Uterus (tissue), 3 donors: ENCODE measurements at regions not wholly inside any gene's neighbourhood (a gene's known extent, or its start where the extent isn't known, plus 50 kb on each side); places are given as distances from the start of the nearest gene placed in this dataset.

Experiments used
- DNase-seq, 2 donors: peaks; one replicate each; pipeline ENCODE4 v3.0.0-alpha.2; 2019 to 2020
- H3K27ac ChIP-seq, 2 donors: fragments of 200-600 bp; sonication (generic); 1 replicate in 1 of 2; 2 replicates in 1 of 2; pipeline ENCODE4 v1.5.1; 2016 to 2018
- H3K27me3 ChIP-seq, 2 donors: fragments of 200-600 bp; sonication (generic); one replicate each; pipeline ENCODE4 v1.5.1; 2018 to 2019; ENCODE audit warnings: control low read depth in 1 of 2
- H3K36me3 ChIP-seq, 2 donors: fragments of 200-600 bp; sonication (generic); one replicate each; pipeline ENCODE4 v1.5.1; 2019; ENCODE audit warnings: control low read depth in 1 of 2
- H3K4me1 ChIP-seq, 2 donors: fragments of 200-600 bp; sonication (generic); one replicate each; pipeline ENCODE4 v1.5.1; 2018 to 2019; ENCODE audit warnings: control low read depth in 1 of 2
- H3K4me3 ChIP-seq, 2 donors: fragments of 200-600 bp; sonication (generic); 1 replicate in 1 of 2; 2 replicates in 1 of 2; pipeline ENCODE4 v1.5.1; 2018 to 2019; ENCODE audit warnings: mild to moderate bottlenecking in 1 of 2
- H3K9me3 ChIP-seq, 2 donors: fragments of 200-600 bp; sonication (generic); one replicate each; pipeline ENCODE4 v1.5.1; 2019; ENCODE audit warnings: control low read depth in 1 of 2
- CTCF ChIP-seq, 4 experiments: fragments of 200-600 bp in 2 of 4; fragments of 450-650 bp in 2 of 4; sonication (generic) in 2 of 4; IDR thresholded peaks; one replicate each; pipeline ENCODE4 v1.5.1; 2016 to 2019; ENCODE audit warnings: antibody characterized with exemption in 4 of 4, mild to moderate bottlenecking in 2 of 4, moderate library complexity in 1 of 4
- POLR2A ChIP-seq, 2 donors: fragments of 450-650 bp; IDR thresholded peaks; one replicate each; pipeline ENCODE4 v1.6.1; 2016; ENCODE audit warnings: antibody characterized with exemption in 2 of 2, mild to moderate bottlenecking in 1 of 2, moderate library complexity in 1 of 2
- intact Hi-C: fragments of 100-400 bp; cut with DNase I; formaldehyde crosslinking; loops from one replicate; pipeline ENCODE4 v1.15.1; 2023; ENCODE audit warnings: low total_unique reads
- donor health status: DM: yes; HTN: yes; CAD: no.

- no peaks in the 10 kb centered on the region for H3K4me1 ChIP-seq
- no peaks in the 10 kb centered on the region for H3K36me3 ChIP-seq
- intact Hi-C loops, result no loop called here
- no peak overlapping the region for H3K27ac ChIP-seq
- no peak overlapping the region for H3K4me3 ChIP-seq
- DNase-seq, result no peak
- TF ChIP-seq POLR2A (IDR thresholded peaks at IDR 0.05) (no peak), CTCF (IDR thresholded peaks at IDR 0.05) (no peak)
- H3K9me3 ChIP-seq, result no peaks in the 10 kb centered on the region
- no peaks in the 10 kb centered on the region for H3K27me3 ChIP-seq
These were observed 850.5 kb upstream of the SEMA6A start for GRCh38 chr5:117425163-117425562.

DNA sequence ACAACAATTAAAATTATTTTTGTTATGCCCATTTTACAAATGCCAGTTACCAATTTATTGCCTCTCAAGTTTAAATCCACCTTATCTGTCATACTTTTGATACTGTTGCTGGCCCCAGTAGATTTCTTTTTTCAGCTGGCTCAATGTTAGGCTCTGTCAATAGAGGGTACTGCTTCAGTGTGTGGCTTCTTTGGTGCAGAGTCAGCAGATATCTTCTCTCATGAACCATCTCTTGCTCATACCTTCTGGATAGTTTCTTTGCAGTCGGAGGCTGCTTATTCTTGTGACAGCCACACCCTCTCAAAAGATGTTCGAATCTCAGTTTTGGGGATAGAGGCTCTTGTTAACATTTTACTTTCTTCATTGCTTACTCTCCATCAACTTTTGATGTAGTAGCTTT is 849.9 kb upstream of the SEMA6A start:
- Histone ChIP-seq H3K4me1 (no peaks in the 10 kb centered on the region), H3K9me3 (no peaks in the 10 kb centered on the region), H3K36me3 (no peaks in the 10 kb centered on the region), H3K4me3 (no peak overlapping the region), H3K27ac (no peak overlapping the region), H3K27me3 (no peaks in the 10 kb centered on the region)
- no peak for DNase-seq
- intact Hi-C loops, result no loop called here
- TF ChIP-seq POLR2A (IDR thresholded peaks at IDR 0.05), result no peak
- TF ChIP-seq CTCF (IDR thresholded peaks at IDR 0.05), result no peak

DNA sequence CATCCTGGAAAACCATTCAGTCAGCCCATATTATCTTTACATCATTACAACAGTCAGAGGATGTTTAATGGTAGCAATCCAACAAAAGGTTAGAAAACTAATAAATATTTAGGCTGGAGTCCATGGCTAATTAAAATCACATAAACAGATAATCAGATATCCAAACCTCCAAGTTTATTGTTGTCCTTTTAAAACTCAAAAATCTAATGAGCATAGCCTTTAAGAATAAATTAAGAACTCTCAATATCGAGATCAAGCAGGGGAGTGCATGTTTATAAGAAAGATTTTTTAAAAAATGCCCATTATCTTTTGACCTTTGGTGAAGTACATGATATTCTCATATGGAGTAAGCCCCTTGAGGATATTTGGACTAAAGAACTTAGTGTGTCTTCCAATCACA is 842.9 kb upstream of the SEMA6A start:
- H3K4me1 ChIP-seq, result no peaks in the 10 kb centered on the region
- no peak overlapping the region for H3K27ac ChIP-seq
- DNase-seq, result no peak
- TF ChIP-seq CTCF (IDR thresholded peaks at IDR 0.05) (no peak), POLR2A (IDR thresholded peaks at IDR 0.05) (no peak)
- H3K36me3 ChIP-seq, result no peaks in the 10 kb centered on the region
- H3K27me3 ChIP-seq, result no peaks in the 10 kb centered on the region
- intact Hi-C loops, result no loop called here
- no peaks in the 10 kb centered on the region for H3K9me3 ChIP-seq
- H3K4me3 ChIP-seq, result no peak overlapping the region

DNA sequence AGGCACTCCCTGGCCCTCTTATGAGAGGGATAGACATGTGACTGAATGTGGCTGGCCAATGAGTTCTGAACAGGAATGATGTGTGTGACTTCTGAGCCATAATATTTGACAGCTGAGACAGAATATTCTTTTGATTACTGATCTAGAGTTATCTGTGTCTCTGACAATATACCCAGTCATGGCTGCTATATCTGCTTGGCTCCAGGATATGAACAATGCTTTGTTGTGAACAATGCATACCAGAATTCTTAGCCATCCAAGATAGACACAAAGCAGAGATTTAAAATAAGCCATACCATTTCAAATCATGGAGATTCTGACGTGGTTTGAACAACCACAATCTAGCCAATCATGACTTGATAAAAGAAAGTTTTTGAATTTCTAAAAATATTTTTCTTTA is 840.3 kb upstream of the SEMA6A start:
- no peaks in the 10 kb centered on the region for H3K9me3 ChIP-seq
- H3K36me3 ChIP-seq, result no peaks in the 10 kb centered on the region
- H3K27me3 ChIP-seq, result no peaks in the 10 kb centered on the region
- H3K4me1 ChIP-seq, result no peaks in the 10 kb centered on the region
- no peak overlapping the region for H3K27ac ChIP-seq
- no peak for TF ChIP-seq POLR2A (IDR thresholded peaks at IDR 0.05)
- no peak for TF ChIP-seq CTCF (IDR thresholded peaks at IDR 0.05)
- no peak overlapping the region for H3K4me3 ChIP-seq
- no peak for DNase-seq
- intact Hi-C loops, result no loop called here

DNA sequence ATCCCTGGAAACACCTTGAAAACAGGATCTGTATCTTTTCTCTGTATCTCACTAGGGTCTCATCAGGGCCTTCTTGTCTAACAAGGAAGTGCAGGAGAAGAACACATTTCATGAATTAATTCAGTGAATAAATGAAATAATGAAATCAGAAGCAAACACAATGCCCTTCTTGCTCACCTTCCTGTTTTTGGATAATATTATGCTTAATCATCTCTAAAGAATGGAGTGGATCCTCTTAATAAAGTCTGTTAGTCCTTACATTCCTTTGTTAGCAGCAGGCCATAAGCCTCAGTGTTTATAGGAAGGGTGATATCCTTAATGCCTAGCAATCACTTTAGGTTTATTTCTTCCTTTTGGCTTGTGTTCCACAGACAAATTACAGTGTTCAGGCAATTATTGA is 837.1 kb upstream of the SEMA6A start:
- intact Hi-C loops, result no loop called here
- H3K4me3 ChIP-seq, result no peak overlapping the region
- TF ChIP-seq POLR2A (IDR thresholded peaks at IDR 0.05) (no peak), CTCF (IDR thresholded peaks at IDR 0.05) (no peak)

More for the DNA sequence above, 837.1 kb upstream of the SEMA6A start:
- Histone ChIP-seq H3K4me1 (no peaks in the 10 kb centered on the region), H3K36me3 (no peaks in the 10 kb centered on the region), H3K9me3 (no peaks in the 10 kb centered on the region), H3K27me3 (no peaks in the 10 kb centered on the region), H3K27ac (no peak overlapping the region)
- DNase-seq, result no peak
